OCI-LY3 (cell line): ENCODE measurements at regions not wholly inside any gene's neighbourhood (a gene's known extent, or its start where the extent isn't known, plus 50 kb on each side); places are given as distances from the start of the nearest gene placed in this dataset.

Source experiments
- H2AFZ ChIP-seq: fragments of 200-600, 300-600 bp; shearing (Covaris generic); 2 replicates; pipeline ENCODE4 v1.6.0; 2014; ENCODE audit warnings: antibody characterized with exemption, low read depth, low read length
- H3K27ac ChIP-seq: fragments of 200-600, 300-600 bp; sonication (generic); 2 replicates; pipeline ENCODE4 v1.5.1; 2014; ENCODE audit warnings: mild to moderate bottlenecking, low read length, moderate library complexity, mixed read lengths
- H3K27me3 ChIP-seq: fragments of 200-600, 300-600 bp; sonication (generic); 2 replicates; pipeline ENCODE4 v1.6.1; 2014; ENCODE audit warnings: low read depth, low read length, mixed read lengths
- H3K36me3 ChIP-seq: fragments of 200-600, 300-600 bp; sonication (generic); replicated peaks from 2 replicates; pipeline ENCODE3; 2014; ENCODE audit warnings: low read depth, low read length, mixed read lengths
- H3K4me1 ChIP-seq: fragments of 300-600, 200-600 bp; sonication (generic); 2 replicates; pipeline ENCODE4 v1.6.1; 2014; ENCODE audit warnings: low read length, mixed read lengths
- H3K4me2 ChIP-seq: fragments of 200-600, 300-600 bp; sonication (generic); 2 replicates; pipeline ENCODE4 v1.6.1; 2014; ENCODE audit warnings: low read length, mixed read lengths
- H3K4me3 ChIP-seq: fragments of 300-600, 200-600 bp; sonication (generic); 2 replicates; pipeline ENCODE4 v1.5.1; 2014; ENCODE audit warnings: antibody characterized with exemption, mild to moderate bottlenecking, low read length, moderate library complexity
- H3K79me2 ChIP-seq: fragments of 300-600, 200-600 bp; shearing (Covaris generic); 2 replicates; pipeline ENCODE4 v1.6.1; 2014; ENCODE audit warnings: mild to moderate bottlenecking, low read length, mixed read lengths
- H3K9ac ChIP-seq: fragments of 300-600, 200-600 bp; shearing (Covaris generic); 2 replicates; pipeline ENCODE4 v1.6.0; 2014; ENCODE audit warnings: mild to moderate bottlenecking, low read length, moderate library complexity
- H3K9me3 ChIP-seq: fragments of 200-600, 300-600 bp; shearing (Covaris generic); 2 replicates; pipeline ENCODE4 v1.6.1; 2014; ENCODE audit warnings: low read length, mixed read lengths; ENCODE audit not compliant: insufficient read depth
- H4K20me1 ChIP-seq: fragments of 200-600, 300-600 bp; sonication (generic); 2 replicates; pipeline ENCODE4 v1.6.1; 2016; ENCODE audit warnings: low read length, mixed read lengths; ENCODE audit not compliant: insufficient read depth
- CTCF ChIP-seq: fragments of 200-600, 300-600 bp; sonication (generic); IDR thresholded peaks from 2 replicates; pipeline ENCODE4 v1.5.1; 2014; ENCODE audit warnings: antibody characterized with exemption, low read length, low read depth
- EZH2phosphoT487 ChIP-seq: fragments of 200-600 bp; shearing (Covaris generic); IDR thresholded peaks from 2 replicates; pipeline ENCODE4 v1.6.1; 2018; ENCODE audit warnings: antibody characterized with exemption, mixed run types, low read depth

- Histone ChIP-seq H3K9me3 (no peaks in the 10 kb centered on the region), H3K4me1 (no peaks in the 10 kb centered on the region), H4K20me1 (no peaks in the 10 kb centered on the region), H3K27me3 (no peaks in the 10 kb centered on the region), H2AFZ (no peak overlapping the region), H3K4me2 (no peak overlapping the region), H3K27ac (no peak overlapping the region), H3K79me2 (no peaks in the 10 kb centered on the region), H3K4me3 (no peak overlapping the region), H3K9ac (no peak overlapping the region), H3K36me3 (no peaks in the 10 kb centered on the region)
- TF ChIP-seq EZH2phosphoT487 = no peak
- TF ChIP-seq CTCF = no peak
Measured at GRCh38 chr2:225837328-225837727, 437.8 kb downstream of the NYAP2 start.

- Histone ChIP-seq H3K27me3 (no peaks in the 10 kb centered on the region), H3K4me1 (no peaks in the 10 kb centered on the region), H3K4me2 (no peak overlapping the region), H3K79me2 (no peaks in the 10 kb centered on the region), H3K27ac (no peak overlapping the region), H3K4me3 (no peak overlapping the region), H2AFZ (no peak overlapping the region), H3K9me3 (no peaks in the 10 kb centered on the region), H3K9ac (no peak overlapping the region), H3K36me3 (no peaks in the 10 kb centered on the region), H4K20me1 (no peaks in the 10 kb centered on the region)
- TF ChIP-seq CTCF (no peak), EZH2phosphoT487 (no peak)
Measured at GRCh38 chr2:225824748-225825449, 425.4 kb downstream of the NYAP2 start.

- Histone ChIP-seq H4K20me1 (no peaks in the 10 kb centered on the region), H2AFZ (no peak overlapping the region), H3K4me2 (no peak overlapping the region), H3K27me3 (no peaks in the 10 kb centered on the region), H3K4me3 (no peak overlapping the region), H3K36me3 (no peaks in the 10 kb centered on the region), H3K9me3 (no peaks in the 10 kb centered on the region), H3K27ac (no peak overlapping the region), H3K79me2 (no peaks in the 10 kb centered on the region), H3K9ac (no peak overlapping the region), H3K4me1 (no peaks in the 10 kb centered on the region)
- TF ChIP-seq CTCF = no peak
- TF ChIP-seq EZH2phosphoT487 = no peak
Measured at GRCh38 chr2:225821351-225821750, 421.8 kb downstream of the NYAP2 start.

- no peak overlapping the region for H3K4me2 ChIP-seq
- no peaks in the 10 kb centered on the region for H3K4me1 ChIP-seq
Measured at GRCh38 chr2:225820826-225821225, 421.3 kb downstream of the NYAP2 start.

More at GRCh38 chr2:225820826-225821225, 421.3 kb downstream of the NYAP2 start:
- H3K79me2 ChIP-seq = no peaks in the 10 kb centered on the region
- no peak overlapping the region for H2AFZ ChIP-seq
- no peaks in the 10 kb centered on the region for H4K20me1 ChIP-seq
- H3K9ac ChIP-seq = no peak overlapping the region
- H3K4me3 ChIP-seq = no peak overlapping the region
- H3K27me3 ChIP-seq = no peaks in the 10 kb centered on the region
- TF ChIP-seq CTCF = no peak
- H3K36me3 ChIP-seq = no peaks in the 10 kb centered on the region
- H3K9me3 ChIP-seq = no peaks in the 10 kb centered on the region
- H3K27ac ChIP-seq = no peak overlapping the region
